ENCODE measurements at regions not wholly inside any gene's neighbourhood (a gene's known extent, or its start where the extent isn't known, plus 50 kb on each side); places are given as distances from the start of the nearest gene placed in this dataset.

GRCh38 chr5:145708169-145708568, 127.0 kb downstream of the PRELID2 start:
- H3K4me3 ChIP-seq (ENCODE audit: low read depth, low read length): no peak overlapping the region

GRCh38 chr5:145704724-145705123, 130.4 kb downstream of the PRELID2 start:
- no peak overlapping the region for H3K4me3 ChIP-seq (ENCODE audit: low read depth, low read length)

- H3K4me3 ChIP-seq (ENCODE audit: low read depth, low read length): no peak overlapping the region
Observed at GRCh38 chr5:145703856-145704255, 131.3 kb downstream of the PRELID2 start.

- H3K4me3 ChIP-seq (ENCODE audit: low read depth, low read length): no peak overlapping the region
Observed at GRCh38 chr5:145701404-145701803, 133.7 kb downstream of the PRELID2 start.

- no peak overlapping the region for H3K4me3 ChIP-seq (ENCODE audit: low read depth, low read length)
Observed at GRCh38 chr5:145699846-145700245, 135.3 kb downstream of the PRELID2 start.

GRCh38 chr5:145697251-145697990, 137.7 kb downstream of the PRELID2 start:
- no peak overlapping the region for H3K4me3 ChIP-seq (ENCODE audit: low read depth, low read length)

- H3K4me3 ChIP-seq (ENCODE audit: low read depth, low read length): no peak overlapping the region
Observed at GRCh38 chr5:145689235-145689634, 145.9 kb downstream of the PRELID2 start.

- no peak overlapping the region for H3K4me3 ChIP-seq (ENCODE audit: low read depth, low read length)
Observed at GRCh38 chr5:145687943-145688342, 147.2 kb downstream of the PRELID2 start.

- H3K4me3 ChIP-seq (ENCODE audit: low read depth, low read length): no peak overlapping the region
Observed at GRCh38 chr5:145685417-145685816, 149.7 kb downstream of the PRELID2 start.

- no peak overlapping the region for H3K4me3 ChIP-seq (ENCODE audit: low read depth, low read length)
Observed at GRCh38 chr5:145683431-145683830, 151.7 kb downstream of the PRELID2 start.

GRCh38 chr5:145682197-145682899, 152.8 kb downstream of the PRELID2 start:
- no peak overlapping the region for H3K4me3 ChIP-seq (ENCODE audit: low read depth, low read length)

- H3K4me3 ChIP-seq (ENCODE audit: low read depth, low read length): no peak overlapping the region
Observed at GRCh38 chr5:145681686-145682085, 153.5 kb downstream of the PRELID2 start.

- no peak overlapping the region for H3K4me3 ChIP-seq (ENCODE audit: low read depth, low read length)
Observed at GRCh38 chr5:145681216-145681615, 153.9 kb downstream of the PRELID2 start.

- no peak overlapping the region for H3K4me3 ChIP-seq (ENCODE audit: low read depth, low read length)
Observed at GRCh38 chr5:145680767-145681166, 154.4 kb downstream of the PRELID2 start.

- no peak overlapping the region for H3K4me3 ChIP-seq (ENCODE audit: low read depth, low read length)
Observed at GRCh38 chr5:145680169-145680568, 155.0 kb downstream of the PRELID2 start.

- no peak overlapping the region for H3K4me3 ChIP-seq (ENCODE audit: low read depth, low read length)
Observed at GRCh38 chr5:145678255-145678654, 156.9 kb downstream of the PRELID2 start.

GRCh38 chr5:145673786-145674185, 161.4 kb downstream of the PRELID2 start:
- H3K4me3 ChIP-seq (ENCODE audit: low read depth, low read length): no peak overlapping the region

- no peak overlapping the region for H3K4me3 ChIP-seq (ENCODE audit: low read depth, low read length)
Observed at GRCh38 chr5:145668714-145669113, 166.4 kb downstream of the PRELID2 start.

- no peak overlapping the region for H3K4me3 ChIP-seq (ENCODE audit: low read depth, low read length)
Observed at GRCh38 chr5:145667742-145668141, 167.4 kb downstream of the PRELID2 start.

GRCh38 chr5:145666591-145666990, 168.6 kb downstream of the PRELID2 start:
- no peak overlapping the region for H3K4me3 ChIP-seq (ENCODE audit: low read depth, low read length)

- no peak overlapping the region for H3K4me3 ChIP-seq (ENCODE audit: low read depth, low read length)
Observed at GRCh38 chr5:145661737-145662485, 173.2 kb downstream of the PRELID2 start.

All from iPS-11a (cell line).